GM21619 (cell line): ENCODE measurements at regions not wholly inside any gene's neighbourhood (a gene's known extent, or its start where the extent isn't known, plus 50 kb on each side); places are given as distances from the start of the nearest gene placed in this dataset.
"Not testable (repeated sequence)": the region's sequence is repeated elsewhere in the genome, so short reads cannot be mapped to it uniquely, and the experiment has no call there.

Experiments
- ATAC-seq: cut with Tn5 transposase; IDR thresholded peaks from one replicate; pipeline ENCODE4 v1.9.1; 2021; ENCODE audit not compliant: unreplicated experiment

DNA sequence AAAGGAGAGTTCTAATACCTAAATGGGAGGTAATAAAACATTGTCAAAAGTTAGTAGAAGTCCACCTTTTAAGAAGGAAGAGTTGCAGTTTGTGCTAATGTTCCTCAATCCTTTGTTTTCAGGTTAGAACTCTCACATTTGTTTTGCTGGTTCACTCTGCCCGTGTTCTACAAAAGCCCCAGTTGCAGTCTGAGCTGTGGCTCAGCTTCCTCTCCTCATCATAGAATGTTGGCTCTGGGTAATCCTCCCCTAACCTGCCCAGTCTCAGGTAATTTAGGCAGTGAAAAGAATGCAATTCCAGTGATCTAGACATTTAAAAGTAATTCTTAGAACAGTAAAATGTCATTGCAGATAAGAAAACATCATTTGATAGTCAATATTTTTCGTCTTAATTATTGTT, 1410.4 kb upstream of the ZEB2 start:
- ATAC-seq, result no peak

DNA sequence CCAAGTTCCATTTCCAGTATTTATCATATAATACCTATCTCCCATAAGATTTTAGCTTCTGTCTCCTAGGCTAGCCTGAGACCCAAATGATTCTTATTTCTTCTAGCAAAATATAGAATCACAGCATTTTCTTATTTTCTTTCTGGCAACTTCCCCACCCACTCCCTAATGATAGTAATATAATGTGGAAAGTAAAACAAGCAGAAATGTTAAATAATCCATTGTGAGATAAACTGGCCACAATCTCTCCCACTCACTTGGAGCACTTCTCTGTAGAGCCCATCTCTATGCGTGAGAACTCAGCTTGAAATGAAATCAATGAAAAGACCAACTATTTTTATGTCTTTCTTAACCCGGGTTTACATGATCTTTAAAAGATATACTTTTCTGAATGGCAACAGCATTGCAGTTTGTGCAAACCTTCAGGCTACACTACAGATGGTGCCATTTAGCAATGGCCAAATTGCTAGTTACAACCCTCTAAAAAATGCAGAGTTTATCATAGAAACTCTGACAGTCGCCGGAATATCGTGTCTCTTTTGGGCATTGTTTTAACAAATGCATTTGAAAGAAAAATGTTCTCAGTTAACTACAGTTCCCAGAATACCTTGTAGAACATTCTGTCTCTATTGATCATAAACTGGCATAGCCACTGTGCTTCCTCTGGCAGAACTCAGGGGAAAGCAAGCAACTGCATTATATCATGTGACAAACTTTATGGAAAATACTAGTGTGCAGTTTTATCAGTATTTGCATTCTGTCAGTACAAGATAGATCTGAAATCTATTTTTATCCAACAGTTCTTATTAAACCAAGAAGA, 1407.4 kb upstream of the ZEB2 start:
- ATAC-seq, result no peak

DNA sequence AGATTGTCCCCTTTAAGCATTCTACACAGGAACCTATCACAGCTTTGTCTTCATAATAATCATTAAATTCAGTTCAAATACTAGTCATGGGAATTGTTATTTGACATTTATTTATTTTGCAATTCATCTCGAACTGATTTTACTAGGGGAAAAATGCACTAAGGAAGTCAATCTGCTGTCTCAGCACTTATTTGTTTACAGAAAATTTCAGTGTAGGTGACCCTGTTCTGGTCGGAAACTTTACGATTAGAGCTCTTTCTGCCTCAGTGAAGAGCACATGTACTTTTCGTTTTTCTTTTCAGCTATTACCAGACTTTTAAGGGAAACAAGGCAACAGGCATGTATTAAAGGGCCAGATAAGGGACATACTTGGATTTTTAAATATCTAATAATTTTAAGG, 1405.7 kb upstream of the ZEB2 start:
- ATAC-seq, result no peak

DNA sequence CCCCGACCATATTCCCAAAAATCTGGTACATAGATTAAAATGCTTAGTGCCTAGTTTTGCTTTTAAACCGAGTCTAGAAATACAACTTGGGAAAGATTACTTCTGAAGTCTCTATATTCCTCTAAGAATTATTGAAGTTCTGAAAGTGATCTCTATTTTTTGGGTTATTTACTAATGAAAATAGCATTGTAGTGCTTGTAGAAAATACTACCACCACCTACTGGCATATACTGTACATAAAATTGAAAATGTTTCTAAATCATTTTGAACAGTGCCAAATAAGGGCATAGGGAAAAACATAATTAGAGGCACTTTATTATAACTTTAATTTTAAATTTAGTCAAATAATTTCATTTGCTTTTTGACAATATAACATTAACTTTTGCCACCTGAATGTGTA, 1399.6 kb upstream of the ZEB2 start:
- ATAC-seq, result no peak

DNA sequence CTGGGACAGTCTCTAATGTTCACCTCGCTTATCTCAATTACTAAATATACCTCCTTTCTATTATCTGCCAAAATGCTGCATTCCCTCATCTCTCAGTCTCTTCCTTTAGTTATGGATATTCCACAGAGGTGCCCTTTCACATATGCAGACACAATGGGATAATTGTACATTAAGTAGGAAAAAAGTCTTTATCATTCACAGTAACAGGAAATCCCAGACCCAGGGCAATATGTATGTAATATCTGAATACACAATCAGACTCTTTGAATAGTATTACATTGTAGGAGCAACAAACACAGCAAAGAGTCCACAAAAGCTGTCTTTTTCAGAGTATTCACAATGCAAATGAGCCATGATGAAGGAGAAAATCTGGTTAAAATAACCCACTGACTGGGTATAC, 1399.0 kb upstream of the ZEB2 start:
- ATAC-seq, result no peak

DNA sequence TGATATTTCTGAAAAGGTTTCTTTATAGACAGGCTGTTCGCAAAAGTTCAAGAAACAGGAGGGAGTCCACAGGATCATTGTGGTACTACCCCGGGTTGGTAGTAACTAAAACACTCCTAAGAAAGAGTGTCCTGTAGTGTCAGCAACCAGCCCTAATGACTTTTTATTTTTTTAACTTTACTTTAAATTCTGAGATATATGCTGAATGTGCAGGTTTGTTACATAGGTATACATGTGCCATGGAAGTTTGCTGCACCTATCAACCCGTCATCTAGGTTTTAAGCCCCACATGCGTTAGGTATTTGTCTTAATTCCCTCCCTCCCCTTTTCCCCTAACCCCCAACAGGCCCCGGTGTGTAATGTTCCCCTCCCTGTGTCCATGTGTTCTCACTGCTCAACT, 1396.9 kb upstream of the ZEB2 start:
- ATAC-seq, result no peak

DNA sequence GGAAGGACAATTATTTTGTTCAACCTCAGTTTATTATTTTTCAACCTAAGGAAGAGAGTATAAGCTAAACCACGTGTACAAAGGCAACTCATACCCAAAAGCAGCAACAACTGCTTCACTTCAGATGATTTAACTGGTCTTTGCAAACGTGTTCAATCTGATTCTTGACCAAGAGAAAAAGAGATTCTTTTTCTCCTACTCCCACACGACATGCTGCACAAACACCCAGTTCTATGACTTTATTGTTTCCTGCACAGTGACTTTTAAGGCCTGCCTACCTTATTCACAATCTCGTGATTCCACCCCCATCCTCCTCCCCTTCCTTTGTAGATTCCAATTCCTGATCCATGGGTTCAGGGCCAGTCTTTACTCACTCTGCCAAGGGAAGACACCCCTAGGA, 1394.8 kb upstream of the ZEB2 start:
- no peak for ATAC-seq

DNA sequence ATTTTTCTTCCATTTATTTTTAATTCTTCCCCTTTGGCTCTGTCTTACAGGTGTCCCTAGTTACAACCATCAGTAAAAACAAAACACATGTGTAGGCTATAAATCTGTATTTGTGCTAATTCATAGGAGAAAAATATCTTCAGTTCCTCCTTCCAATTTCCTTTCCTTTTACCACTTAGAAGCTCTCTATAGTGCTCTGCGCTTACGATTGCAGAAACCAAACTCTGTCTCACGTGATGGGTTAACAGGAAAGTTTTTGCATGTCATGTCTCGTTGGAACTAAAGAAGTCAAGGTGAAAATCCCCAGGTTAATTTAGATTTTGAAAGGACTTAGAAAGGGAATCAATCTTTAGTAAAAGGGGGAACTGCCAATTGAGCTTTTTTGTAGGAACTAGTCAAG, 1390.5 kb upstream of the ZEB2 start:
- ATAC-seq, result no peak

DNA sequence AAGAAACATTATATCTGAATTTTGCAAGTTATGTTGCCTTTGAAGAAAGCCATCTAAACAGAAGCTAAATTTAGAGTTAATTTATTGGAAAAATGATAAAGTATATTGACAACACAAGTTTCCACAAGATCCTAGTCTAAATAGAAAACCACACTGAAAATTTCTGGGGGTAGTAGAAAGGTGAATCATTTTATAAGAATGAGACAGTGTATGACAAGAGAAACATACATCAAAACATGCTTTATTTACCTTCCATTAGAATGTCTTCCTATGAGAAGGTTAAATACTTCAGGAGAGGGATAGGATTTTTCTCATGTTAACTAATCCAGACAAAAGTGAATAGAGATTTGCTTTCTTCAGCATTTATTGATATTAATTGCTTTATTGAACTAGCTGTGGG, 1389.8 kb upstream of the ZEB2 start:
- no peak for ATAC-seq

DNA sequence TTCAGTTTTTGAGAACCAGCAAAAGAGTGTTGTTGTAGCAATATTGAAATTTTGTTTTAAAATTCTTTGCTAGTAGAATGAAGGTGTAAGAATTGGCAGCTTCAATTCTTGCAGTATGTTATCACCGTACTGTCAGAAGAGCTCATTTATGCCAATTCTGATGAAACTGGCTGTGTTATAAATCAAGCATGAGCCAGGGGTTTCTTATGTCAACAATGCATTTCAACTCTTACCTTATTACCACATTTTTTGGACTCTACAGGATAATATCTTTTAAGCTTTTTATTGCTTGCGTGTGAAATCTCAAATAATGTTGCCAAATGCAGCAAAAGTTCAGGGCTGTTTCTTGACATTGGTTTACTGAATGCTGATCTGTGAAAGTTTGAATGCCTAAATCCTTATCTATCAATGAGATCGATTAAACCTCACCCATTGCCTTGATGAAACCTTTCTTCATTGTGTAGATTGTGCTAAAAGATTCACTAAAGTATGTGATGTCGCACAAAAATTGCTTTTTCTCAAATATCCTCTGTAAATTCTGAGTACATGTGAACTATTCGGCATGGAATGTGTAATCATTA, 1389.3 kb upstream of the ZEB2 start:
- no peak for ATAC-seq

DNA sequence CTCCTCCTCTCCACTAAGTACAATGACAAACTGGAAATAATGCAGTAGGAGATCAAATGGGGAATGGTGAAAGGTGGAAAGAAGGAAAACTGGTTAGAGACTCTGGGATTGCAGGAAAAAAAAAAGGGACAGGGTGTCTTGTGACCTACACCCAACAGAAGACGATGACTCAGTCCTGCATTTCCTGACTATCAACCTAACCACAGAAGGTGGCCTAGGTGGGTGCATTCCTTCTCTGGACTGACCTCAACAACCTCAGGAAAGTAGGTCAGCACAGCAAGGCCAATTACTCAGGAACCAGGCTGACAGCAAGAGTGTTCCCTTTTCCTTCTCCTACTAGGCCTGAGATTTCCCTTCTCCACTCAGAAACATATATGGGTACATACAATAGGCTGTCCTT, 1386.4 kb upstream of the ZEB2 start:
- ATAC-seq, result no peak

DNA sequence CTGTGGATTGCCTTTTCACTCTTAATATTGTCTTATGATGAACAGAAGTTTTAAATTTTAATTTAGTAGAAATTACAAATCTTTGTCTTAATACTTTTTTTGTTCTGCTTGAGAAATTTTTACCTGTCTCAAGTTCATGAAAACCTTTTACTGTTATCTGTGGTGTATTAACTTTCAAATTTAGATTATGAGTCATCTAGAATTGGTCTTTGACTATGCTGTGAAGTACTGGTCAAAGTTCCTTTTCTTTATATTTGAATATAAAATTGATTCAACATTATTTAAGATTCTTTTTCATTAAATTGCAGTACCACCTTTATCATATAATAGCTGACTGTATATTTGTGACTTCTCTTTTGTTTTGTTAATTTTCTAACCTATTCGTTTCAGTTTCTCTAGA, 1385.5 kb upstream of the ZEB2 start:
- ATAC-seq, result no peak

DNA sequence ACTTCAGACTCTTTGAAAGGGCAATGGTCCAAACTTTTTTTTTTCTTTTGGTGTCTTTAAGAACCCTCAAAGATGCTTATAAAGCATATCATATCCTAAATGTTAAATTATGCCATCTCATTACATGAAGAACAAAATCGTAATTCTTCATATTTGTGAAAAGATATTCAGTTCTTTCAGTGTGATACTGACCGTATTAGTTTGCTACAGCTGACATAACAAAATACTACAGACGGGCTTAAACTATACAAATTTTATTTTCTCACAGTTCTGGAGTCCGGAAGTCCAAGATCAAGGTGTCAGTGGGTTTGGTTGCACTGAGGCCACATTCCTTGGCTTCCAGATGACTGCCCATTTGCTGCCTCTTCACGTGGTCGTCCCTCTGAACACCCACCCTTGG, 1377.2 kb upstream of the ZEB2 start:
- ATAC-seq, result no peak

DNA sequence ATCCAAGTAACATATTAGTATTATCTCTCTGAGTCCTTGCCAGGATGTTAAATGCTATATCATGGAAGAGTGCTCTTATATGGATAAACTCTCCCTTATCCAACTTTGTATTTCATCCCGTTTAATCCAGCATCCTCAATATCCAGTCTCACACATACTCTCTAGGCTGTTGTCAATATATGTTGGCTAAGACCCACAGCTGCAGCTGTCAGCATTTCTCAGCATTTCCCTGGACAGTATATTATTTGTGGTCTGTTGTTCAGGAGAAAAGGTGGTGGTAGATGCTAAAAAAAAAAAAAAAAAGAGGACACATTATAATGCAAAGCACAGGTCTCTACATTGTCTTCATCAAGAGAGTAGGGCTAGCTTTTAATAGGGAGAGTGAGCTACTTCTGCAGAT, 1368.0 kb upstream of the ZEB2 start:
- no peak for ATAC-seq

DNA sequence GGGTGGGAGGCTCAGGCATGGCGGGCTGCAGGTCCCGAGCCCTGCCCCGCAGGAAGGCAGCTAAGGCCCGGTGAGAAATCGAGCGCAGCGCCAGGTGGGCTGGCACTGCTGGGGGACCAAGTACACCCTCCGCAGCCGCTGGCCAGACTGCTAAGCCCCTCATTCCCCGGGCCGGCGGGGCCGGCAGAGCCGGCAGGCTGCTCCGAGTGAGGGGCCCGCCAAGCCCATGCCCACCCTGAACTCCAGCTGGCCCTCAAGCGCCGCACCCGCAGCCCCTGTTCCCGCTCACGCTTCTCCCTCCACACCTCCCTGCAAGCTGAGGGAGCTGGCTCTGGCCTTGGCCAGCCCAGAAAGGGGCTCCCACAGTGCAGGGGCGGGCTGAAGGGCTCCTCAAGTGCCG, 1361.1 kb upstream of the ZEB2 start:
- not testable (repeated sequence) for ATAC-seq

DNA sequence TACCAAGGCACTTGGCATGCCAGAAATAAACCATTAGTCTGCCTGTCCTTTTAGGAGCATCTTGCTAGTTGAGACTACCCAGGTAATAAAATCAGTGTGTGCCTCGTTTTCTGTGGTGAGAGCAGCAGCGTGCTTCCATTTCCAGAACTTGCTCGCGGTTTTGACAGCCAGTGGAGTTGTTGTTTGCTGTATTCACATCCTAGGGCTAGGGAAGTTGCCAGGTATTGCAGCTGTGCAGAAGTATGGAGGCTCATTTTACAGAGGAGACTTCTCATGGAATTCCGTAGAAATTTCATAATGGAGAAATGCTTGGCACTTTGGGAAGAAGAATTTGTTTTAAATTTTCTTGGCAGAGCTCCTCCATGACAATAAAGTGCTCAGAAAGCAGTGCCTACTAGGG, 1355.1 kb upstream of the ZEB2 start:
- ATAC-seq, result no peak

DNA sequence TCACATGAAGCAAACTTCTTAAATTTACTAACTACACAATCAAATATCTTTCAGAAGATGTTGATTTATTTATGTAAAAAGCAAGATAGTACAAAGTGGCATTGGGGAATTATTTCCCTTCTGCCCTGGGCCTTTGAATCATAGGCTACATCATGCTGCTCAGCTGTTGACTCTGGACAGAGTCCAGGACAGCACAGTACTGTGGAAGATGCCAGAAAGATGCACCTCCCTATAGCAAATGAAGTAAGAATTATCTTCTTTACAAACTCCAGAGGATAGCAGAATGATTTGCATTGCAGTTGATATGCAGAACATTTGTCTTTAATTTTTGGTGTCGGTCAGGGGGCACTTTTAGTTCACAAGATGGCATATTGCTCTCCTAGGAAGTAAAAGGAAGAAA, 1354.5 kb upstream of the ZEB2 start:
- no peak for ATAC-seq

DNA sequence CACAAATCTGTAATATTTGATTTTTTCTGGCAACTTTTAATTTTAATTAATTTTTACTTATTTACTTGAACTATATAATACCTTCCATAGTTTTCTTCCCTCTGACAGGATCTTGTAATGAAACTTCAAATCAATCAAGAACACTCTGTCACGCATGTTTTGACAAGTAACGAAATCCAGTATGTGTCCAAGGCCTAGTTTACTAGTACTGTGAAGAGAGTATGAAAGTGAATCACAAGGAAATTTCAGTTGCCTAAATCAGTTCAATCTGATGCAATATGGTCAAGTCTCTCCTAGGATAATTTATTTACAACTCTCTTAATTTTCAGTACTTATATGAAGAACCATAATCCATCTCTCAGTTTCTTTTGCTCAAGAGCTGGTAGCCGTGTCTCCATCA, 1344.6 kb upstream of the ZEB2 start:
- no peak for ATAC-seq

DNA sequence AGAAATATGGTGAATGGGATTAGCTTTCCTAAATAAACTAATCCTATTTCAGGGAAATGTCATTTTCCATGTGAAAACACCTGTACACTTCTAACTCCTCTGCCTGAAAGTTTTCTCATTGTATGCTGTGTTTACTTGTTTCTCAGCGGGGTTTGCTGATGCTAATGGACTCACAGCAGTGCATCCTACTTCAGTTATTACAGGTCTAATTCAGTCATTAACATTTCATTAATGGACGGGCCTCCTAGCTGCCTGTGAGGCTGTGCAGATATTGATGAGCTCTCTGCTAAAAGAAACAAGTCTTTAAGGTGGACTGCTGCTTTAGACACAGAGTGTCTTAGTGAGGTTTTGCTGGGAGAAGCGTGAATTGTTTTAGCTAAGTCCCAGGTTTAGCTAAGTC, 1342.0 kb upstream of the ZEB2 start:
- no peak for ATAC-seq

DNA sequence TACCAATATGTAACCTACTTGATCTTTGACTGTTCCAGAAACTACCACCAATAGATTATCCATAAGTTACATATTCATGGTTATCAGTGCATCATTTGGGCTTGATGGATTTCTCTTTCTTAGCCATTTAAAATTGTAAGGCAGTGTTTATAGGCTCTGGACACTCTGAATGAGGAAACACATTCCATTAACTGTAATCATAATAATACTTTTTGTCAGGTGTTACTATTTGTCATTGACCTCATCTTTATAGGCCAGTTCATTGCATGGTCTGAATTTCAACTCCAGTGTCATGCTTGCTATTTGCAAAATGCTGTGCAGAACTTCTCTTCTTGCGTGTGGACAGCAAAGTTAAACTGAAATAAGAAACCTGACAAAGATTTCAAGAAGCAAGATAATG, 1340.2 kb upstream of the ZEB2 start:
- no peak for ATAC-seq

DNA sequence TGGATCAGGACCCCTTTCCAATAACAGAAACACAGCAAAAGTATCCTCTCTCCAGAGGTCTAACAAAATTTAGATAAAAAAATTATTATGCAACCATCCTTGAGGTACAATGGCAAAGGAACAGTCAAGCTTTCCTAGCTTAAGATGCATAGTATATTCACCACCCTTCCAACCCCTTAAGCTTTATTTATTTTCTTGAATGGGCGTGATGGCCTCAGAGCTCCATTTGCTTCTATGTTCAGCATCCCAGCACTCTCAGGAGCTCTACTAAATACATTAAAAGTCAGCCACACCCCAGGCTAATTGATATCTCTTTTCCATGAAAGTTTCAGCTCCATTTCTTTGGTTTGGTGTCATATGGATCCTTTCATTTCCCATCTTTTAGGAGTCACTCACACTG, 1335.2 kb upstream of the ZEB2 start:
- ATAC-seq, result no peak

DNA sequence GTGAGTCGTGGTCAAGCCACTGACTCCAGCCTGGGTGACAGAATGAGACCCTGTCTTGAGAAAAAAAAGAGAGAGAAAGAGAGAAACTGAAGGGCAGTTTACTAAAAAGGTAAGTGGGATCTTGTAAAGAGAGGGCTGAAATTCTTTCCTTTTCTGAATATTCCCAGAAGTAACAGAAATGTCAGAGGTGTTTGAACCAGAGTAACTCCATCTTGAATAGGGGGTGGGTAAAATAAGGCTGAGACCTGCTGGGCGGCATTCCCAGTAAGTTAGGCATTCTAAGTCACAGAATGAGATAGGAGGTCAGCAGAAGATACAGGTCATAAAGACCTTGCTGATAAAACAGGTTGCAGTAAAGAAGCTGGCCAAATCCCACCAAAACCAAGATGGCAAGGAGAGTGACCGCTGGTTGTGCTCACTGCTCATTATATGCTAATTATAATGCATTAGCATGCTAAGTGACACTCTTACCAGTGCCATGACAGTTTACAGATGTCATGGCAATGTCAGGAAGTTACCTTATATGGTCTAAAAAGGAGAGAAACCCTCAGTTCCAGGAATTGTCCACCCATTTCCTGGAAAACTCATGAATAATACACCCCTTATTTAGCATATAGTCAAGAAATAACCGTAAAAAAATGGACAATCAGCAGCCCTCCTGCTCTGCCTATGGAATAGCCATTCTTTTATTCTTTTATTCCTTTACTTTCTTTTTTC, 1334.3 kb upstream of the ZEB2 start:
- no peak for ATAC-seq
